OCI-LY1 (cell line): ENCODE measurements at regions not wholly inside any gene's neighbourhood (a gene's known extent, or its start where the extent isn't known, plus 50 kb on each side); places are given as distances from the start of the nearest gene placed in this dataset.

Experiments used
- H2AFZ ChIP-seq: fragments of 200-600 bp; sonication (generic), shearing (Covaris generic); 2 replicates; pipeline ENCODE4 v1.6.0; 2014; ENCODE audit warnings: antibody characterized with exemption, mild to moderate bottlenecking, low read length
- H3F3A ChIP-seq: fragments of 200-600 bp; sonication (generic), shearing (Covaris generic); 2 replicates; pipeline ENCODE4 v1.6.0; 2014; ENCODE audit warnings: mild to moderate bottlenecking, antibody characterized with exemption, low read length, moderate library complexity; ENCODE audit not compliant: insufficient read depth
- H3K27ac ChIP-seq: fragments of 200-600 bp; sonication (generic); 2 replicates; pipeline ENCODE4 v1.5.1; 2014; ENCODE audit warnings: low read length, mixed run types, mild to moderate bottlenecking, low read depth; ENCODE audit not compliant: poor library complexity, severe bottlenecking
- H3K27me3 ChIP-seq: fragments of 200-600 bp; sonication (generic); 2 replicates; pipeline ENCODE4 v1.6.0; 2014; ENCODE audit warnings: antibody characterized with exemption, mild to moderate bottlenecking, low read length, moderate library complexity; ENCODE audit not compliant: insufficient read depth
- H3K36me3 ChIP-seq: fragments of 200-600 bp; sonication (generic); 2 replicates; pipeline ENCODE4 v1.6.1; 2014; ENCODE audit warnings: mild to moderate bottlenecking, antibody characterized with exemption, low read length, moderate library complexity, mixed read lengths; ENCODE audit not compliant: insufficient read depth
- H3K4me1 ChIP-seq: fragments of 200-600 bp; sonication (generic); 2 replicates; pipeline ENCODE4 v1.5.1; 2014; ENCODE audit warnings: mild to moderate bottlenecking, low read length, moderate library complexity; ENCODE audit not compliant: insufficient read depth, severe bottlenecking
- H3K4me2 ChIP-seq: fragments of 200-600 bp; sonication (generic), shearing (Covaris generic); 2 replicates; pipeline ENCODE4 v1.6.1; 2014; ENCODE audit warnings: low read length
- H3K4me3 ChIP-seq: fragments of 200-600 bp; sonication (generic); 2 replicates; pipeline ENCODE4 v1.5.1; 2014; ENCODE audit warnings: low read length, low read depth, mild to moderate bottlenecking, mixed read lengths; ENCODE audit not compliant: poor library complexity, severe bottlenecking
- H3K79me2 ChIP-seq: fragments of 200-600 bp; shearing (Covaris generic); 2 replicates; pipeline ENCODE4 v1.6.1; 2016; ENCODE audit warnings: mixed run types, low read length, mixed read lengths; ENCODE audit not compliant: insufficient read depth
- H3K9ac ChIP-seq: fragments of 200-600 bp; sonication (generic), shearing (Covaris generic); 2 replicates; pipeline ENCODE4 v1.6.1; 2014; ENCODE audit warnings: mild to moderate bottlenecking, low read length, mixed read lengths
- H3K9me2 ChIP-seq: fragments of 200-600 bp; sonication (generic), shearing (Covaris generic); 2 replicates; pipeline ENCODE4 v1.6.1; 2014; ENCODE audit warnings: low read depth, mild to moderate bottlenecking, low read length, mixed read lengths
- H3K9me3 ChIP-seq: fragments of 200-600 bp; shearing (Covaris generic); 2 replicates; pipeline ENCODE4 v1.6.1; 2014; ENCODE audit warnings: low read length, mixed read lengths
- H4K20me1 ChIP-seq: fragments of 200-600 bp; sonication (generic), shearing (Covaris generic); 2 replicates; pipeline ENCODE4 v1.6.0; 2016; ENCODE audit warnings: mild to moderate bottlenecking, low read length; ENCODE audit not compliant: insufficient read depth
- CTCF ChIP-seq: fragments of 200-600 bp; sonication (generic), shearing (Covaris generic); IDR thresholded peaks from 2 replicates; pipeline ENCODE4 v1.5.1; 2017; ENCODE audit warnings: mild to moderate bottlenecking, antibody characterized with exemption, low read length, moderate library complexity, mixed read lengths
- EZH2 ChIP-seq: fragments of 200-600 bp; sonication (generic), shearing (Covaris generic); IDR thresholded peaks from 2 replicates; pipeline ENCODE4 v1.8.0; 2017; ENCODE audit warnings: borderline replicate concordance, mixed run types, mild to moderate bottlenecking, antibody characterized with exemption, low read length, moderate library complexity, mixed read lengths

GRCh38 chr10:4077804-4078203 is 292.8 kb upstream of the KLF6 start:
- H3K4me2 ChIP-seq: no peak overlapping the region
- H3K4me1 ChIP-seq: no peaks in the 10 kb centered on the region
- no peak overlapping the region for H3K4me3 ChIP-seq
- no peak for TF ChIP-seq EZH2
- no peak for TF ChIP-seq CTCF
- no peak overlapping the region for H2AFZ ChIP-seq
- H3K36me3 ChIP-seq: no peaks in the 10 kb centered on the region
- no peaks in the 10 kb centered on the region for H3K27me3 ChIP-seq
- no peaks in the 10 kb centered on the region for H4K20me1 ChIP-seq
- H3K9me3 ChIP-seq: no peaks in the 10 kb centered on the region
- H3K9ac ChIP-seq: no peak overlapping the region
- no peak overlapping the region for H3K27ac ChIP-seq
- no peaks in the 10 kb centered on the region for H3K79me2 ChIP-seq
- H3K9me2 ChIP-seq: no peaks in the 10 kb centered on the region
- no peaks in the 10 kb centered on the region for H3F3A ChIP-seq

- H3K4me3 ChIP-seq: no peak overlapping the region
- H3K27me3 ChIP-seq: no peaks in the 10 kb centered on the region
- no peak for TF ChIP-seq EZH2
- no peak for TF ChIP-seq CTCF
- no peak overlapping the region for H3K27ac ChIP-seq
- H3K4me2 ChIP-seq: no peak overlapping the region
- H3K4me1 ChIP-seq: no peaks in the 10 kb centered on the region
- H3K36me3 ChIP-seq: no peaks in the 10 kb centered on the region
- no peaks in the 10 kb centered on the region for H3K79me2 ChIP-seq
- H3K9ac ChIP-seq: no peak overlapping the region
- H3K9me2 ChIP-seq: no peaks in the 10 kb centered on the region
- no peaks in the 10 kb centered on the region for H3K9me3 ChIP-seq
- no peaks in the 10 kb centered on the region for H3F3A ChIP-seq
- no peak overlapping the region for H2AFZ ChIP-seq
- no peaks in the 10 kb centered on the region for H4K20me1 ChIP-seq
Measured at GRCh38 chr10:4076983-4077382, 292.0 kb upstream of the KLF6 start.

- Histone ChIP-seq H3K4me2 (no peak overlapping the region), H3K27ac (no peak overlapping the region), H3K36me3 (no peaks in the 10 kb centered on the region), H3K79me2 (no peaks in the 10 kb centered on the region), H3K9me3 (no peaks in the 10 kb centered on the region), H3K4me3 (no peak overlapping the region), H3K9me2 (no peaks in the 10 kb centered on the region), H3K9ac (no peak overlapping the region), H3K4me1 (no peaks in the 10 kb centered on the region), H3K27me3 (no peaks in the 10 kb centered on the region), H2AFZ (no peak overlapping the region), H3F3A (no peaks in the 10 kb centered on the region), H4K20me1 (no peaks in the 10 kb centered on the region)
- TF ChIP-seq EZH2 (no peak), CTCF (no peak)
Measured at GRCh38 chr10:4075443-4075842, 290.4 kb upstream of the KLF6 start.
